ENCODE measurements at regions not wholly inside any gene's neighbourhood (a gene's known extent, or its start where the extent isn't known, plus 50 kb on each side); places are given as distances from the start of the nearest gene placed in this dataset.

DNA sequence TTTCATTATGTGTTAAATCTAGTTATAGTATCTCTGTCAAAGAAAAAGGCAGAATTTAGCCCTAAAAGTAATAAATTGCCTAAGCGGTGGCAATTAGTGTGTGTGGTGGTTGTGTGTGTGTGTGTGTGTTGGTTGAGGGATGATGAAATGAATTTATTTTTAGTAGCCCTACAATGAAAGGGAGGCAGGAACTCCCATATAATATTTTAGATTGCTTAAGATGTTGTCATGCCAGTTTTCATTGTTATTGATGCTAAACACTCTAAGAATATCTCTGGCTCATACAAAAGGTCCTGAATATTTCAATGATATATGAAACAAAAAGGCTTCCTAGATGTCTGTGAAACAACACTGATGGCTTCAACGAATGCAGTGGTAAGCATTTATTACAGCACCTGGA lies 140.6 kb upstream of the TBC1D5 start:
- H2BK5ac ChIP-seq (ENCODE audit: low read depth, low read length, poor library complexity, severe bottlenecking) = no peak overlapping the region
- WGBS = 90% methylated on average over 2 of the region's 2 CpGs
- H2BK12ac ChIP-seq (ENCODE audit: low read length in 2 of 2) = no peak overlapping the region
- no peak for DNase-seq
- no peak overlapping the region for H3K27ac ChIP-seq (ENCODE audit: low read length, poor library complexity, severe bottlenecking)
- no peak overlapping the region for H3K4ac ChIP-seq (ENCODE audit: low read depth in 1 of 2, low read length in 2 of 2)
- H3K4me1 ChIP-seq (ENCODE audit: control insufficient read depth, insufficient read depth, low read depth, low read length) = no peaks in the 10 kb centered on the region
- no peak overlapping the region for H3K14ac ChIP-seq (ENCODE audit: low read length in 2 of 2)
- H3K4me2 ChIP-seq (ENCODE audit: low read length, poor library complexity, severe bottlenecking) = no peak overlapping the region
- H3K9me3 ChIP-seq (ENCODE audit: control insufficient read depth, low read length) = no peaks in the 10 kb centered on the region
- H3K27me3 ChIP-seq (ENCODE audit: control insufficient read depth in 1 of 2, insufficient read depth in 1 of 2, low read length in 2 of 2) = no peaks in the 10 kb centered on the region
- H2BK120ac ChIP-seq (ENCODE audit: low read depth, low read length) = no peak overlapping the region
- no peak overlapping the region for H4K91ac ChIP-seq (ENCODE audit: low read length)
- H2AFZ ChIP-seq (ENCODE audit: low read depth, low read length) = no peak overlapping the region
- no peak overlapping the region for H2BK15ac ChIP-seq (ENCODE audit: low read depth, poor library complexity, severe bottlenecking)
- H3K4me3 ChIP-seq (ENCODE audit: insufficient read depth in 1 of 2, low read depth in 1 of 2, low read length in 2 of 2) = no peak overlapping the region
- H3K9ac ChIP-seq (ENCODE audit: low read length) = no peak overlapping the region
- H3K79me1 ChIP-seq (replicated peaks; ENCODE audit: low read length, poor library complexity, severe bottlenecking) = no peaks in the 10 kb centered on the region
- H3K23ac ChIP-seq (ENCODE audit: low read length in 2 of 2) = no peak overlapping the region
- no peaks in the 10 kb centered on the region for H3K36me3 ChIP-seq (ENCODE audit: control insufficient read depth in 1 of 2, insufficient read depth in 2 of 2, low read depth in 1 of 2, low read length in 2 of 2)
- H2AK5ac ChIP-seq (ENCODE audit: low read length, severe bottlenecking) = no peak overlapping the region
- no peak overlapping the region for H4K8ac ChIP-seq (ENCODE audit: low read length)
- no peak overlapping the region for H3K18ac ChIP-seq (ENCODE audit: low read depth in 1 of 2, low read length in 2 of 2)

DNA sequence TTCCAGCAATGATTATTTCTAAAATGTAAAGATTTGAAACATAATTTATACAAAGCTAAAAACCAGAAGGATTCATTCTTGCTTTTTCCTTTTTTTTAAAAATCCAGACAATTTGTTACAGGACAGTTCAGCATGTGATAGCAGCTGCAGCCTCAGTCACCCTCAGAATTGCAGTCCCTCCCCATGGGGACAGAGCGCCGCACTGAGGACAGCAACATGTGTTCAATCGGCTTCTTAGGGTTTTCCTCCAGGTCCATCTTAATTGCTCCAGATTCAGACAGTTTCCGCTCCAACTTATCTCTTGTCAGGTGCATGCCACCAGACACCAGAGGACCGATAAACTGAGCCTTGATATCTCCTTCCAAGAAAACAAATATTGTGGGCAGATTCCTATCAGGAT lies 134.9 kb upstream of the TBC1D5 start:
- Histone ChIP-seq H3K14ac (ENCODE audit: low read length in 2 of 2) (no peak overlapping the region), H3K36me3 (ENCODE audit: control insufficient read depth in 1 of 2, insufficient read depth in 2 of 2, low read depth in 1 of 2, low read length in 2 of 2) (no peaks in the 10 kb centered on the region), H4K91ac (ENCODE audit: low read length) (no peak overlapping the region), H4K8ac (ENCODE audit: low read length) (no peak overlapping the region), H3K4me2 (ENCODE audit: low read length, poor library complexity, severe bottlenecking) (no peak overlapping the region), H3K27me3 (ENCODE audit: control insufficient read depth in 1 of 2, insufficient read depth in 1 of 2, low read length in 2 of 2) (no peaks in the 10 kb centered on the region), H3K4me3 (ENCODE audit: insufficient read depth in 1 of 2, low read depth in 1 of 2, low read length in 2 of 2) (no peak overlapping the region), H2BK12ac (ENCODE audit: low read length in 2 of 2) (no peak overlapping the region), H3K27ac (ENCODE audit: low read length, poor library complexity, severe bottlenecking) (no peak overlapping the region), H3K4ac (ENCODE audit: low read depth in 1 of 2, low read length in 2 of 2) (no peak overlapping the region), H3K18ac (ENCODE audit: low read depth in 1 of 2, low read length in 2 of 2) (no peak overlapping the region), H3K9me3 (ENCODE audit: control insufficient read depth, low read length) (no peaks in the 10 kb centered on the region), H2AFZ (ENCODE audit: low read depth, low read length) (no peak overlapping the region), H3K79me1 (replicated peaks; ENCODE audit: low read length, poor library complexity, severe bottlenecking) (no peaks in the 10 kb centered on the region), H2BK5ac (ENCODE audit: low read depth, low read length, poor library complexity, severe bottlenecking) (no peak overlapping the region), H2BK15ac (ENCODE audit: low read depth, poor library complexity, severe bottlenecking) (no peak overlapping the region), H3K23ac (ENCODE audit: low read length in 2 of 2) (no peak overlapping the region), H3K9ac (ENCODE audit: low read length) (no peak overlapping the region), H3K4me1 (ENCODE audit: control insufficient read depth, insufficient read depth, low read depth, low read length) (no peaks in the 10 kb centered on the region), H2BK120ac (ENCODE audit: low read depth, low read length) (no peak overlapping the region), H2AK5ac (ENCODE audit: low read length, severe bottlenecking) (no peak overlapping the region)
- 87% methylated on average over 5 of the region's 5 CpGs for WGBS
- DNase-seq = no peak

DNA sequence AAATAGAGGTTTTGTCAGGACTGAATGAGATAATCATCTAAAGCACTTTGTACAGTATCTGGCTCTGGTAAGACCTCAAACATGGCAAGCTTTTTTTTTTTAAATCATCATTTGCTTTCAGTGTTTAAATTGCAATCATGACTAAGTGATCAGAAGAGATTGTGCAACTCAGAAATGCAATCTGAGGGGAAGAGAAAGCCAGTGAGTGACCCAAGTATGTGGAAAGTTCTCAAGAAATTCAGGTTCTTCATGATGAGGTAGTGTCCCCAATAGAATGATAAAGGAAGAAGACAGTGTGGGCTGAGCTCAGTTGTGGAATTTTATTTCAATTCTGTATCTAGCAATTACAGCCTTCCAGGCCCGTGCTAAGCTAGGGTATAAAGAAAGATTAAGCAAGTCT lies 132.2 kb upstream of the TBC1D5 start:
- no peak overlapping the region for H3K9ac ChIP-seq (ENCODE audit: low read length)
- no peak overlapping the region for H2AK5ac ChIP-seq (ENCODE audit: low read length, severe bottlenecking)
- H4K91ac ChIP-seq (ENCODE audit: low read length) = no peak overlapping the region
- no peak overlapping the region for H2BK120ac ChIP-seq (ENCODE audit: low read depth, low read length)
- no peak overlapping the region for H3K23ac ChIP-seq (ENCODE audit: low read length in 2 of 2)
- H3K27me3 ChIP-seq (ENCODE audit: control insufficient read depth in 1 of 2, insufficient read depth in 1 of 2, low read length in 2 of 2) = no peaks in the 10 kb centered on the region
- no peak overlapping the region for H3K27ac ChIP-seq (ENCODE audit: low read length, poor library complexity, severe bottlenecking)
- H3K79me1 ChIP-seq (replicated peaks; ENCODE audit: low read length, poor library complexity, severe bottlenecking) = no peaks in the 10 kb centered on the region
- no peak overlapping the region for H4K8ac ChIP-seq (ENCODE audit: low read length)
- no peak overlapping the region for H3K4ac ChIP-seq (ENCODE audit: low read depth in 1 of 2, low read length in 2 of 2)
- H3K14ac ChIP-seq (ENCODE audit: low read length in 2 of 2) = no peak overlapping the region
- H2AFZ ChIP-seq (ENCODE audit: low read depth, low read length) = no peak overlapping the region
- 73% methylated on average over 1 of the region's 1 CpG for WGBS
- no peaks in the 10 kb centered on the region for H3K4me1 ChIP-seq (ENCODE audit: control insufficient read depth, insufficient read depth, low read depth, low read length)
- no peak overlapping the region for H3K18ac ChIP-seq (ENCODE audit: low read depth in 1 of 2, low read length in 2 of 2)
- H3K36me3 ChIP-seq (ENCODE audit: control insufficient read depth in 1 of 2, insufficient read depth in 2 of 2, low read depth in 1 of 2, low read length in 2 of 2) = no peaks in the 10 kb centered on the region
- H2BK15ac ChIP-seq (ENCODE audit: low read depth, poor library complexity, severe bottlenecking) = no peak overlapping the region
- no peak overlapping the region for H2BK12ac ChIP-seq (ENCODE audit: low read length in 2 of 2)
- no peak overlapping the region for H3K4me2 ChIP-seq (ENCODE audit: low read length, poor library complexity, severe bottlenecking)
- H2BK5ac ChIP-seq (ENCODE audit: low read depth, low read length, poor library complexity, severe bottlenecking) = no peak overlapping the region
- no peaks in the 10 kb centered on the region for H3K9me3 ChIP-seq (ENCODE audit: control insufficient read depth, low read length)
- no peak for DNase-seq
- no peak overlapping the region for H3K4me3 ChIP-seq (ENCODE audit: insufficient read depth in 1 of 2, low read depth in 1 of 2, low read length in 2 of 2)

DNA sequence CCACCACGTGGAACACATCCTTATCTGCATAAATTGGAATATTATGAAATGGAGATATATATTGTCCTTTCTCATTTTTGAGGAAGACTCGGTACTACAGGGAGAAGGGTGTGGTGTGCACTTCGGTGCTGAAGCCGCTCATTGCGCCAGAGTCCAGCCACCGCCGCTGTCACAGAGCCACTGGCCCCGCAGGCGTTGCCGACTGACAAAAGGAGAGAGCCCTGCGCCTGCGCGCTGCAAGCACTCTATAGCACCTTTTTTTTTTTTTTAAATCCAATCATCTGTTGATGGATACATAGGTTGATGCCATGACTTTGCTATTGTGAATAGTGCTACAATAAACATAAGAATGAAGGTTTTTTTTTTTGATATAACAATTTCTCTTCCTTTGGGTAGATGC lies 130.0 kb upstream of the TBC1D5 start:
- no peak overlapping the region for H3K18ac ChIP-seq (ENCODE audit: low read depth in 1 of 2, low read length in 2 of 2)
- H2BK120ac ChIP-seq (ENCODE audit: low read depth, low read length) = no peak overlapping the region
- H3K4me1 ChIP-seq (ENCODE audit: control insufficient read depth, insufficient read depth, low read depth, low read length) = no peaks in the 10 kb centered on the region
- H2BK5ac ChIP-seq (ENCODE audit: low read depth, low read length, poor library complexity, severe bottlenecking) = no peak overlapping the region
- H3K4me2 ChIP-seq (ENCODE audit: low read length, poor library complexity, severe bottlenecking) = no peak overlapping the region
- no peak overlapping the region for H3K4ac ChIP-seq (ENCODE audit: low read depth in 1 of 2, low read length in 2 of 2)
- no peak overlapping the region for H3K23ac ChIP-seq (ENCODE audit: low read length in 2 of 2)
- H3K14ac ChIP-seq (ENCODE audit: low read length in 2 of 2) = no peak overlapping the region
- no peak overlapping the region for H2AK5ac ChIP-seq (ENCODE audit: low read length, severe bottlenecking)
- 100% methylated on average over 6 of the region's 13 CpGs for WGBS
- H4K91ac ChIP-seq (ENCODE audit: low read length) = no peak overlapping the region
- H3K79me1 ChIP-seq (replicated peaks; ENCODE audit: low read length, poor library complexity, severe bottlenecking) = no peaks in the 10 kb centered on the region
- H3K9me3 ChIP-seq (ENCODE audit: control insufficient read depth, low read length) = no peaks in the 10 kb centered on the region
- H2AFZ ChIP-seq (ENCODE audit: low read depth, low read length) = no peak overlapping the region
- no peak for DNase-seq
- H4K8ac ChIP-seq (ENCODE audit: low read length) = no peak overlapping the region
- H3K36me3 ChIP-seq (ENCODE audit: control insufficient read depth in 1 of 2, insufficient read depth in 2 of 2, low read depth in 1 of 2, low read length in 2 of 2) = no peaks in the 10 kb centered on the region
- H3K27ac ChIP-seq (ENCODE audit: low read length, poor library complexity, severe bottlenecking) = no peak overlapping the region
- H2BK15ac ChIP-seq (ENCODE audit: low read depth, poor library complexity, severe bottlenecking) = no peak overlapping the region
- no peak overlapping the region for H2BK12ac ChIP-seq (ENCODE audit: low read length in 2 of 2)
- no peaks in the 10 kb centered on the region for H3K27me3 ChIP-seq (ENCODE audit: control insufficient read depth in 1 of 2, insufficient read depth in 1 of 2, low read length in 2 of 2)
- H3K9ac ChIP-seq (ENCODE audit: low read length) = no peak overlapping the region
- H3K4me3 ChIP-seq (ENCODE audit: insufficient read depth in 1 of 2, low read depth in 1 of 2, low read length in 2 of 2) = no peak overlapping the region

Measured in mesenchymal stem cell (in vitro differentiated cells and primary cell).